ENCODE measurements at regions not wholly inside any gene's neighbourhood (a gene's known extent, or its start where the extent isn't known, plus 50 kb on each side); places are given as distances from the start of the nearest gene placed in this dataset.
A peak's percentile ranks its signal among the peaks of the same experiment; 100 is the strongest.

- peak; percentile 69 to 78 for TF ChIP-seq CTCF (conservative IDR thresholded peaks at IDR 0.05; ENCODE audit: low read depth in 2 of 2)
These were observed 77.6 kb upstream of the EN2 start (continued) for GRCh38 chr7:155380221-155380861.

GRCh38 chr7:155380976-155381851, 76.7 kb upstream of the EN2 start:
- H3K9me2 ChIP-seq (ENCODE audit: insufficient read depth): no peaks in the 10 kb centered on the region
- H4K20me1 ChIP-seq (replicated peaks; ENCODE audit: insufficient read depth): peaks cover 32% of the 10 kb centered on the region
- TF ChIP-seq EZH2 (IDR thresholded peaks at IDR 0.05; ENCODE audit: low read depth, unreplicated experiment): peak; percentile 56
- no peak for TF ChIP-seq EZH2phosphoT487 (IDR thresholded peaks at IDR 0.05; ENCODE audit: unreplicated experiment)
- no peak for TF ChIP-seq NANOG (IDR thresholded peaks at IDR 0.05; ENCODE audit: borderline replicate concordance)
- no peaks in the 10 kb centered on the region for H3K79me2 ChIP-seq (replicated peaks; ENCODE audit: insufficient read depth)
- peak overlapping the region; percentile 46 for H3K4me3 ChIP-seq
- H3K27ac ChIP-seq (ENCODE audit: low read depth): no peak overlapping the region
- H3K36me3 ChIP-seq (ENCODE audit: insufficient read depth): no peaks in the 10 kb centered on the region
- H2AFZ ChIP-seq: no peak overlapping the region
- H3K27ac Mint-ChIP-seq: no peak overlapping the region
- H3K4me1 ChIP-seq (ENCODE audit: insufficient read depth): peaks cover 38% of the 10 kb centered on the region
- H3K4me2 ChIP-seq: peak overlapping the region; percentile 71
- peaks cover 22% of the 10 kb centered on the region for H3F3A ChIP-seq (replicated peaks; ENCODE audit: low read depth)
- no peaks in the 10 kb centered on the region; the same call in 1 of the 3 replicates for H3K9me3 Mint-ChIP-seq
- H3K4me3 Mint-ChIP-seq: no peak overlapping the region
- H3K4me1 Mint-ChIP-seq: peaks cover 31% of the 10 kb centered on the region
- ATAC-seq (peak; percentile 6), DNase-seq (ENCODE audit: low spot score) (no peak)
- H3K27me3 ChIP-seq (ENCODE audit: insufficient read depth): peaks cover 90% of the 10 kb centered on the region
- H3K27me3 Mint-ChIP-seq (ENCODE audit: insufficient read depth, low read depth, poor library complexity): peaks cover 98% of the 10 kb centered on the region
- no peaks in the 10 kb centered on the region for H3K36me3 Mint-ChIP-seq (ENCODE audit: low read depth)

- no peaks in the 10 kb centered on the region for H3K36me3 Mint-ChIP-seq (ENCODE audit: low read depth)
- peaks cover 19% of the 10 kb centered on the region for H3F3A ChIP-seq (replicated peaks; ENCODE audit: low read depth)
- H3K27me3 Mint-ChIP-seq (ENCODE audit: insufficient read depth, low read depth, poor library complexity): peaks cover 95% of the 10 kb centered on the region
- H3K9me2 ChIP-seq (ENCODE audit: insufficient read depth): no peaks in the 10 kb centered on the region
- no peaks in the 10 kb centered on the region for H3K36me3 ChIP-seq (ENCODE audit: insufficient read depth)
- H3K4me3 Mint-ChIP-seq: peak overlapping the region; percentile 65
- no peak overlapping the region for H3K27ac ChIP-seq (ENCODE audit: low read depth)
- no peaks in the 10 kb centered on the region for H3K79me2 ChIP-seq (replicated peaks; ENCODE audit: insufficient read depth)
- H3K4me1 ChIP-seq (ENCODE audit: insufficient read depth): peaks cover 38% of the 10 kb centered on the region
- H2AFZ ChIP-seq: no peak overlapping the region
- H3K27me3 ChIP-seq (ENCODE audit: insufficient read depth): peaks cover 80% of the 10 kb centered on the region
- peaks cover 23% of the 10 kb centered on the region for H4K20me1 ChIP-seq (replicated peaks; ENCODE audit: insufficient read depth)
- H3K4me3 ChIP-seq: peak overlapping the region; percentile 46
- H3K4me1 Mint-ChIP-seq: peaks cover 31% of the 10 kb centered on the region
- no peaks in the 10 kb centered on the region; the same call in 1 of the 3 replicates for H3K9me3 Mint-ChIP-seq
- TF ChIP-seq EZH2 (IDR thresholded peaks at IDR 0.05; ENCODE audit: low read depth, unreplicated experiment): peak; percentile 42
- no peak for TF ChIP-seq ETS1 (IDR thresholded peaks at IDR 0.05)
- TF ChIP-seq, protein P1, sequence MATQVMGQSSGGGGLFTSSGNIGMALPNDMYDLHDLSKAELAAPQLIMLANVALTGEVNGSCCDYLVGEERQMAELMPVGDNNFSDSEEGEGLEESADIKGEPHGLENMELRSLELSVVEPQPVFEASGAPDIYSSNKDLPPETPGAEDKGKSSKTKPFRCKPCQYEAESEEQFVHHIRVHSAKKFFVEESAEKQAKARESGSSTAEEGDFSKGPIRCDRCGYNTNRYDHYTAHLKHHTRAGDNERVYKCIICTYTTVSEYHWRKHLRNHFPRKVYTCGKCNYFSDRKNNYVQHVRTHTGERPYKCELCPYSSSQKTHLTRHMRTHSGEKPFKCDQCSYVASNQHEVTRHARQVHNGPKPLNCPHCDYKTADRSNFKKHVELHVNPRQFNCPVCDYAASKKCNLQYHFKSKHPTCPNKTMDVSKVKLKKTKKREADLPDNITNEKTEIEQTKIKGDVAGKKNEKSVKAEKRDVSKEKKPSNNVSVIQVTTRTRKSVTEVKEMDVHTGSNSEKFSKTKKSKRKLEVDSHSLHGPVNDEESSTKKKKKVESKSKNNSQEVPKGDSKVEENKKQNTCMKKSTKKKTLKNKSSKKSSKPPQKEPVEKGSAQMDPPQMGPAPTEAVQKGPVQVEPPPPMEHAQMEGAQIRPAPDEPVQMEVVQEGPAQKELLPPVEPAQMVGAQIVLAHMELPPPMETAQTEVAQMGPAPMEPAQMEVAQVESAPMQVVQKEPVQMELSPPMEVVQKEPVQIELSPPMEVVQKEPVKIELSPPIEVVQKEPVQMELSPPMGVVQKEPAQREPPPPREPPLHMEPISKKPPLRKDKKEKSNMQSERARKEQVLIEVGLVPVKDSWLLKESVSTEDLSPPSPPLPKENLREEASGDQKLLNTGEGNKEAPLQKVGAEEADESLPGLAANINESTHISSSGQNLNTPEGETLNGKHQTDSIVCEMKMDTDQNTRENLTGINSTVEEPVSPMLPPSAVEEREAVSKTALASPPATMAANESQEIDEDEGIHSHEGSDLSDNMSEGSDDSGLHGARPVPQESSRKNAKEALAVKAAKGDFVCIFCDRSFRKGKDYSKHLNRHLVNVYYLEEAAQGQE (IDR thresholded peaks at IDR 0.05; ENCODE audit: unreplicated experiment): no peak
- peak; percentile 60 for TF ChIP-seq EZH2phosphoT487 (IDR thresholded peaks at IDR 0.05; ENCODE audit: unreplicated experiment)
- DNase-seq (ENCODE audit: low spot score) (peak; percentile 53), ATAC-seq (peak; percentile 44)
- H3K27ac Mint-ChIP-seq: no peak overlapping the region
- H3K4me2 ChIP-seq: peak overlapping the region; percentile 71
These were observed 75.8 kb upstream of the EN2 start for GRCh38 chr7:155381852-155382801.

Data from GM23338 (cell line).